ENCODE measurements at regions not wholly inside any gene's neighbourhood (a gene's known extent, or its start where the extent isn't known, plus 50 kb on each side); places are given as distances from the start of the nearest gene placed in this dataset.
"Not testable (repeated sequence)": the region's sequence is repeated elsewhere in the genome, so short reads cannot be mapped to it uniquely, and the experiment has no call there.

DNA sequence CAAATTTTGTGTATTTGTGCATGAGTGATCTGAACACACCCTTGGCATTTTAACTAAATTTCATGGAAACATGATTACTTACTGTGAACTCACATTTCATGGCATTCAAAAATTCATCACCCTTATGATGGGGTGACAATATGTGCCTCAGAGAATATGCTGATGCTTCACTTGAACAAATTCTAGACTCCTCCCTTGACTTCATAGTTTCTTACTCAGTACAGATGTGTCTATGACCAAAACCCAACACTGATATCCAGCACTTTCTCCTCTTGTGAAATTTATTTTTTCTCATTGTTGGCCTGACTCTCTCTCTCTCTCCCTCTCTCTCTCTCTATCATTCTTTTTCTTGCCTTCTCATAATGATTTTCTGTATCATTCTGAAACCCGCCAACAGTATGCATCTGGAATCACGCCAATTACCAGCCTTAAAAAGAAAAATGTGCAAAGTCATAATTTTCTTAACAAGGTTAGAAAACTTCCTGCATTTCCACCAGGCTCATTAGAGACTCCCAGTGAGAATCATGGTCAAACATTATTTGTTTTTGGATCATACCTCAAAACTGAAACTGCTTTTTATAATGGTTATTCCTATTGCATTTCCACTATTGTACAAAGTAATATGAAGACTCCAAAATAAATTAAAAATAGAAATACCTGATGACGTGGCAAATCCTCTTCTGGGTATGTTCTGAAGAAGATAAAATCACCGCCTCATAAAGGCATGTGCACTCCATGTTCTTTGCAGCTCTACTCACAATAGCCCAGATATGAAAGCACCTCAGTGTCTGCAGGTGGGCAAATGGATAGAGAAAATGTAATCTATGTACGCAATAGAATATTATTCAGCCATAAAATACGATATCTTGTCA, 722.2 kb downstream of the TMEM121 start (continued):
- TF ChIP-seq, protein P1, sequence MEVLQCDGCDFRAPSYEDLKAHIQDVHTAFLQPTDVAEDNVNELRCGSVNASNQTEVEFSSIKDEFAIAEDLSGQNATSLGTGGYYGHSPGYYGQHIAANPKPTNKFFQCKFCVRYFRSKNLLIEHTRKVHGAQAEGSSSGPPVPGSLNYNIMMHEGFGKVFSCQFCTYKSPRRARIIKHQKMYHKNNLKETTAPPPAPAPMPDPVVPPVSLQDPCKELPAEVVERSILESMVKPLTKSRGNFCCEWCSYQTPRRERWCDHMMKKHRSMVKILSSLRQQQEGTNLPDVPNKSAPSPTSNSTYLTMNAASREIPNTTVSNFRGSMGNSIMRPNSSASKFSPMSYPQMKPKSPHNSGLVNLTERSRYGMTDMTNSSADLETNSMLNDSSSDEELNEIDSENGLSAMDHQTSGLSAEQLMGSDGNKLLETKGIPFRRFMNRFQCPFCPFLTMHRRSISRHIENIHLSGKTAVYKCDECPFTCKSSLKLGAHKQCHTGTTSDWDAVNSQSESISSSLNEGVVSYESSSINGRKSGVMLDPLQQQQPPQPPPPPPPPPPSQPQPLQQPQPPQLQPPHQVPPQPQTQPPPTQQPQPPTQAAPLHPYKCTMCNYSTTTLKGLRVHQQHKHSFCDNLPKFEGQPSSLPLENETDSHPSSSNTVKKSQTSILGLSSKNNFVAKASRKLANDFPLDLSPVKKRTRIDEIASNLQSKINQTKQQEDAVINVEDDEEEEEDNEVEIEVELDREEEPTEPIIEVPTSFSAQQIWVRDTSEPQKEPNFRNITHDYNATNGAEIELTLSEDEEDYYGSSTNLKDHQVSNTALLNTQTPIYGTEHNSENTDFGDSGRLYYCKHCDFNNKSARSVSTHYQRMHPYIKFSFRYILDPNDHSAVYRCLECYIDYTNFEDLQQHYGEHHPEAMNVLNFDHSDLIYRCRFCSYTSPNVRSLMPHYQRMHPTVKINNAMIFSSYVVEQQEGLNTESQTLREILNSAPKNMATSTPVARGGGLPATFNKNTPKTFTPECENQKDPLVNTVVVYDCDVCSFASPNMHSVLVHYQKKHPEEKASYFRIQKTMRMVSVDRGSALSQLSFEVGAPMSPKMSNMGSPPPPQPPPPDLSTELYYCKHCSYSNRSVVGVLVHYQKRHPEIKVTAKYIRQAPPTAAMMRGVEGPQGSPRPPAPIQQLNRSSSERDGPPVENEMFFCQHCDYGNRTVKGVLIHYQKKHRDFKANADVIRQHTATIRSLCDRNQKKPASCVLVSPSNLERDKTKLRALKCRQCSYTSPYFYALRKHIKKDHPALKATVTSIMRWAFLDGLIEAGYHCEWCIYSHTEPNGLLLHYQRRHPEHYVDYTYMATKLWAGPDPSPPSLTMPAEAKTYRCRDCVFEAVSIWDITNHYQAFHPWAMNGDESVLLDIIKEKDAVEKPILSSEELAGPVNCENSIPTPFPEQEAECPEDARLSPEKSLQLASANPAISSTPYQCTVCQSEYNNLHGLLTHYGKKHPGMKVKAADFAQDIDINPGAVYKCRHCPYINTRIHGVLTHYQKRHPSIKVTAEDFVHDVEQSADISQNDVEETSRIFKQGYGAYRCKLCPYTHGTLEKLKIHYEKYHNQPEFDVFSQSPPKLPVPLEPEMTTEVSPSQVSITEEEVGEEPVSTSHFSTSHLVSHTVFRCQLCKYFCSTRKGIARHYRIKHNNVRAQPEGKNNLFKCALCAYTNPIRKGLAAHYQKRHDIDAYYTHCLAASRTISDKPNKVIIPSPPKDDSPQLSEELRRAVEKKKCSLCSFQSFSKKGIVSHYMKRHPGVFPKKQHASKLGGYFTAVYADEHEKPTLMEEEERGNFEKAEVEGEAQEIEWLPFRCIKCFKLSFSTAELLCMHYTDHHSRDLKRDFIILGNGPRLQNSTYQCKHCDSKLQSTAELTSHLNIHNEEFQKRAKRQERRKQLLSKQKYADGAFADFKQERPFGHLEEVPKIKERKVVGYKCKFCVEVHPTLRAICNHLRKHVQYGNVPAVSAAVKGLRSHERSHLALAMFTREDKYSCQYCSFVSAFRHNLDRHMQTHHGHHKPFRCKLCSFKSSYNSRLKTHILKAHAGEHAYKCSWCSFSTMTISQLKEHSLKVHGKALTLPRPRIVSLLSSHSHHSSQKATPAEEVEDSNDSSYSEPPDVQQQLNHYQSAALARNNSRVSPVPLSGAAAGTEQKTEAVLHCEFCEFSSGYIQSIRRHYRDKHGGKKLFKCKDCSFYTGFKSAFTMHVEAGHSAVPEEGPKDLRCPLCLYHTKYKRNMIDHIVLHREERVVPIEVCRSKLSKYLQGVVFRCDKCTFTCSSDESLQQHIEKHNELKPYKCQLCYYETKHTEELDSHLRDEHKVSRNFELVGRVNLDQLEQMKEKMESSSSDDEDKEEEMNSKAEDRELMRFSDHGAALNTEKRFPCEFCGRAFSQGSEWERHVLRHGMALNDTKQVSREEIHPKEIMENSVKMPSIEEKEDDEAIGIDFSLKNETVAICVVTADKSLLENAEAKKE (CRISPR knock-in tag; IDR thresholded peaks at IDR 0.05), result no peak
- TF ChIP-seq, protein P2, sequence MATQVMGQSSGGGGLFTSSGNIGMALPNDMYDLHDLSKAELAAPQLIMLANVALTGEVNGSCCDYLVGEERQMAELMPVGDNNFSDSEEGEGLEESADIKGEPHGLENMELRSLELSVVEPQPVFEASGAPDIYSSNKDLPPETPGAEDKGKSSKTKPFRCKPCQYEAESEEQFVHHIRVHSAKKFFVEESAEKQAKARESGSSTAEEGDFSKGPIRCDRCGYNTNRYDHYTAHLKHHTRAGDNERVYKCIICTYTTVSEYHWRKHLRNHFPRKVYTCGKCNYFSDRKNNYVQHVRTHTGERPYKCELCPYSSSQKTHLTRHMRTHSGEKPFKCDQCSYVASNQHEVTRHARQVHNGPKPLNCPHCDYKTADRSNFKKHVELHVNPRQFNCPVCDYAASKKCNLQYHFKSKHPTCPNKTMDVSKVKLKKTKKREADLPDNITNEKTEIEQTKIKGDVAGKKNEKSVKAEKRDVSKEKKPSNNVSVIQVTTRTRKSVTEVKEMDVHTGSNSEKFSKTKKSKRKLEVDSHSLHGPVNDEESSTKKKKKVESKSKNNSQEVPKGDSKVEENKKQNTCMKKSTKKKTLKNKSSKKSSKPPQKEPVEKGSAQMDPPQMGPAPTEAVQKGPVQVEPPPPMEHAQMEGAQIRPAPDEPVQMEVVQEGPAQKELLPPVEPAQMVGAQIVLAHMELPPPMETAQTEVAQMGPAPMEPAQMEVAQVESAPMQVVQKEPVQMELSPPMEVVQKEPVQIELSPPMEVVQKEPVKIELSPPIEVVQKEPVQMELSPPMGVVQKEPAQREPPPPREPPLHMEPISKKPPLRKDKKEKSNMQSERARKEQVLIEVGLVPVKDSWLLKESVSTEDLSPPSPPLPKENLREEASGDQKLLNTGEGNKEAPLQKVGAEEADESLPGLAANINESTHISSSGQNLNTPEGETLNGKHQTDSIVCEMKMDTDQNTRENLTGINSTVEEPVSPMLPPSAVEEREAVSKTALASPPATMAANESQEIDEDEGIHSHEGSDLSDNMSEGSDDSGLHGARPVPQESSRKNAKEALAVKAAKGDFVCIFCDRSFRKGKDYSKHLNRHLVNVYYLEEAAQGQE (IDR thresholded peaks at IDR 0.05; ENCODE audit: unreplicated experiment), result no peak
- TF ChIP-seq ZNF331 (CRISPR knock-in tag; IDR thresholded peaks at IDR 0.05; ENCODE audit: low read depth) (no peak), EZH2phosphoT487 (IDR thresholded peaks at IDR 0.05; ENCODE audit: unreplicated experiment) (no peak), ZNF114 (CRISPR knock-in tag; IDR thresholded peaks at IDR 0.05) (no peak), CREB1 (CRISPR knock-in tag; IDR thresholded peaks at IDR 0.05; ENCODE audit: low read depth) (no peak), STAT1 (IDR thresholded peaks at IDR 0.05; ENCODE audit: unreplicated experiment) (no peak), EZH2 (IDR thresholded peaks at IDR 0.05; ENCODE audit: low read depth, unreplicated experiment) (no peak)
- TF ChIP-seq, protein P3, sequence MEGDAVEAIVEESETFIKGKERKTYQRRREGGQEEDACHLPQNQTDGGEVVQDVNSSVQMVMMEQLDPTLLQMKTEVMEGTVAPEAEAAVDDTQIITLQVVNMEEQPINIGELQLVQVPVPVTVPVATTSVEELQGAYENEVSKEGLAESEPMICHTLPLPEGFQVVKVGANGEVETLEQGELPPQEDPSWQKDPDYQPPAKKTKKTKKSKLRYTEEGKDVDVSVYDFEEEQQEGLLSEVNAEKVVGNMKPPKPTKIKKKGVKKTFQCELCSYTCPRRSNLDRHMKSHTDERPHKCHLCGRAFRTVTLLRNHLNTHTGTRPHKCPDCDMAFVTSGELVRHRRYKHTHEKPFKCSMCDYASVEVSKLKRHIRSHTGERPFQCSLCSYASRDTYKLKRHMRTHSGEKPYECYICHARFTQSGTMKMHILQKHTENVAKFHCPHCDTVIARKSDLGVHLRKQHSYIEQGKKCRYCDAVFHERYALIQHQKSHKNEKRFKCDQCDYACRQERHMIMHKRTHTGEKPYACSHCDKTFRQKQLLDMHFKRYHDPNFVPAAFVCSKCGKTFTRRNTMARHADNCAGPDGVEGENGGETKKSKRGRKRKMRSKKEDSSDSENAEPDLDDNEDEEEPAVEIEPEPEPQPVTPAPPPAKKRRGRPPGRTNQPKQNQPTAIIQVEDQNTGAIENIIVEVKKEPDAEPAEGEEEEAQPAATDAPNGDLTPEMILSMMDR (conservative IDR thresholded peaks at IDR 0.05; ENCODE audit: low read depth in 2 of 2), result no peak
- TF ChIP-seq, protein P4, sequence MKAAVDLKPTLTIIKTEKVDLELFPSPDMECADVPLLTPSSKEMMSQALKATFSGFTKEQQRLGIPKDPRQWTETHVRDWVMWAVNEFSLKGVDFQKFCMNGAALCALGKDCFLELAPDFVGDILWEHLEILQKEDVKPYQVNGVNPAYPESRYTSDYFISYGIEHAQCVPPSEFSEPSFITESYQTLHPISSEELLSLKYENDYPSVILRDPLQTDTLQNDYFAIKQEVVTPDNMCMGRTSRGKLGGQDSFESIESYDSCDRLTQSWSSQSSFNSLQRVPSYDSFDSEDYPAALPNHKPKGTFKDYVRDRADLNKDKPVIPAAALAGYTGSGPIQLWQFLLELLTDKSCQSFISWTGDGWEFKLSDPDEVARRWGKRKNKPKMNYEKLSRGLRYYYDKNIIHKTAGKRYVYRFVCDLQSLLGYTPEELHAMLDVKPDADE (IDR thresholded peaks at IDR 0.05), result no peak

DNA sequence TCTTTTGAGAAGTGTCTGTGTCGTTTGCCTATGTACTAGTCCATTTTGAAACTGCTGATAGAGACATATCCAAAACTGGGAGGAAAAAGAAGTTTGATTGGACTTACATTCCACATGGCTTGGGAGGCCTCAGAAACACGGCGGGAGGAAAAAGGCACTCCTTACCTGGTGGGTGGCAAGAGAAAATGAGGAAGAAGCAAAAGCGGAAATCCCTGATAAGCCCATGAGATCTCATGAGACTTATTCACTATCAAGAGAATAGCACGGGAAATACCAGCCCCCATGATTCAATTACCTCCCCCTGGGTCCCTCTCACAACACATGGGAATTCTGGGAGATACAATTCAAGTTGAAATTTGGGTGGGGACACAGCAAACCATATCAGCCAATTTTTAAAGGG, 727.6 kb downstream of the TMEM121 start:
- not testable (repeated sequence) for H3K36me3 ChIP-seq (ENCODE audit: insufficient read depth); H2AFZ ChIP-seq; H3F3A ChIP-seq (replicated peaks; ENCODE audit: low read depth); H3K4me3 Mint-ChIP-seq; H3K4me3 ChIP-seq; H3K9me2 ChIP-seq (ENCODE audit: insufficient read depth); H3K4me2 ChIP-seq; H3K4me1 Mint-ChIP-seq; H3K27me3 Mint-ChIP-seq (ENCODE audit: insufficient read depth, low read depth, poor library complexity); H3K79me2 ChIP-seq (replicated peaks; ENCODE audit: insufficient read depth); H4K20me1 ChIP-seq (replicated peaks; ENCODE audit: insufficient read depth); H3K27ac ChIP-seq (ENCODE audit: low read depth); H3K27ac Mint-ChIP-seq; H3K4me1 ChIP-seq (ENCODE audit: insufficient read depth); H3K27me3 ChIP-seq (ENCODE audit: insufficient read depth); DNase-seq (ENCODE audit: low spot score); ATAC-seq
- Mint-ChIP-seq H3K9me3 (peaks cover 90% of the 10 kb centered on the region), H3K36me3 (ENCODE audit: low read depth) (peaks cover 32% of the 10 kb centered on the region; the same call in 2 of the 3 replicates)
